Medulla oblongata (tissue), 1 donor: ENCODE measurements at regions not wholly inside any gene's neighbourhood (a gene's known extent, or its start where the extent isn't known, plus 50 kb on each side); places are given as distances from the start of the nearest gene placed in this dataset.

Experiments used
- DNase-seq: peaks from one replicate; pipeline ENCODE4 v3.0.0-alpha.2; 2015; ENCODE audit errors: extremely low spot score

DNA sequence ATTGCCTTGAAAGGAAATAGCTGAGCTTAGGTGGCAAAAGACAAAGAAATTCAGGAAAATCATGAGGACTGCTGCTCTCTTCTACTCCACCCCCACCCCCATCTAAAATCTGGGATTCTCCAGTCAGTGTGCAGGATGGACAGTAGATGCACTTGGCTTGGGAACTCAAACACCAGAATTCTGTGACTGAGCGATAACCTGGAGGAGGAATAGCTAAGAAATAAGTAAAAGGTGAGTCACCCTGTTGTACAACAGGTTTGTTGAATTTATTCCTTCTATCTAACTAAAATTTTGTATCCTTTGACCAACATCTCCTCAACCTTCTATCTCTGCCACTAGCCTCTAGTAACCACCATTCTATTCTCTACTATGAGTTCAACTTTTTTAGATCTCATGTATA, 1029.9 kb upstream of the ACVR2A start:
- no peak for DNase-seq

DNA sequence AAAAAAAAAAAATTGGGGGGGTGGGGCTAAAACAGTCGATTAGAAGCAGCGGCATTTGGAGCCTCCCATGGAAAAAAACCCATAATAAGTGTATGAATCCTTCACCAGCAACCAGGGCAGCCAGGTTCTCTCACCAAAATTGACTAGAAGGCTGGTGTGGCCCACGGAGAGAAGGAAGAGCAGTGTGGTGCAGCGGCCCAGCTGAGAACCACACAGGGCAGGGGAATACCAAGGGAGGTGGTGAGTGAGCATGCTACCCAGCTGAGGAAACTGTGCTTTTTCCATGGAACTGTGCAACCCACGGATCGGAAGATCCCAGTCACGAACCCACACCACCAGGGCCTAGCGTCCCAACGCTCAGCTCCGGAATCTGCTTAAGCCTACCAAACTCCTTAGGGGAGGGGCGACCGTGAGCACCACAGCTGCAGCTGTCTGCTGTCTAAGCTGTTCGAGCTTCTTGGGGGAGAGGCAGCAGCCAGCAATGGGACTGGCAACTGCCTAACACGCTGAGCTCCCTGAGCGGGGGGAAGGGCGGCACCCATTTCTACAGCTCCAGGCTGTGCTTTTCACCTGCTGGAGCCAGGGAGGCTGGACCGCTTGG, 1037.2 kb upstream of the ACVR2A start:
- no peak for DNase-seq

DNA sequence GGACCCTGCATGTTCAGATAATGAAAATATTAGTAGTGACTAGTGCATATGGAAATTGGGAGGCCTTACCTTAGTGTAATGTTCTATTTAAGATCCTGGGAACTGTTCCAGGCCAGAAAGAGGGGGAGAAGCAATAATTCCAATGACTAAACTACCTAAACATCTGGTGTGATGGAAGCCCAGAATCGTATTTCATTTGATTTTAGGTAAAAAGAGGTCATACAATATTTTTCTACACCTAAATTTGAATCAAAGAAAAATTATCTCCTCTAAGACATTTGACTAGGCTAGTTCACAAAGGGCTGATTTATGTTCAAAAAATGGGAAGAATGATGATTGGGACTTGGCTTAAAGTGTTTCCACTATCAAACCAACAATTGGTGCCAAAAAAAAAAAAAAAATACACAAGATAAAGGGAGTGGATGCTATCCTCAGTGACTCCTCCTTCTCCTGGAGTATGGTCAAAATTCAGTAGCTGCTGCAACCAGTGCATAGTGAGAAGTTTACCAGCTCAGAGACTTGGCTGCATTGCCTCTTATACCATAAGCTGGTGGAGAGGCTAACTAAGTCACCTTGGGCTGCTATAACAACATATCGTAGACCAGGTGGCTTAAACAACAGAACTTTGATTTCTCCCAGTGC, 1038.3 kb upstream of the ACVR2A start:
- no peak for DNase-seq

DNA sequence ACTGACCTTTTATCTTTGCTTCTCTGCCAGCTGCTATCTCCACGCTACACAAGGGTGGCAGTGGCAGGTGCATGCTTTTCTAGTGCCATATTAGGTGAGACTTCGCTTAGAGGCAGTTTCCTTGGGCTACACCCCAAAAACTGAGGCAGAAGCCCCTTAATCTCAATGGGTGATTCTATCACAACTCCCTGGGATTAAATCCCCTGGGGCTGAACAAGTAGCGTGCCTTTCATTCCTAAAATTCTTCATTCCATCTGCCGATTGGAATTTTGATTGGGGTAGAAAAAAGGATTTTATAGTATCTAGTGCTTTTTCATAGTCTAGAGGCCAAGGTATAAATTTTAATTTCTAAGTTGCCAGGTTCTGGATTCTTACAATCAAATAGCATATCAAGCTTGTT, 1040.5 kb upstream of the ACVR2A start:
- DNase-seq, result no peak

DNA sequence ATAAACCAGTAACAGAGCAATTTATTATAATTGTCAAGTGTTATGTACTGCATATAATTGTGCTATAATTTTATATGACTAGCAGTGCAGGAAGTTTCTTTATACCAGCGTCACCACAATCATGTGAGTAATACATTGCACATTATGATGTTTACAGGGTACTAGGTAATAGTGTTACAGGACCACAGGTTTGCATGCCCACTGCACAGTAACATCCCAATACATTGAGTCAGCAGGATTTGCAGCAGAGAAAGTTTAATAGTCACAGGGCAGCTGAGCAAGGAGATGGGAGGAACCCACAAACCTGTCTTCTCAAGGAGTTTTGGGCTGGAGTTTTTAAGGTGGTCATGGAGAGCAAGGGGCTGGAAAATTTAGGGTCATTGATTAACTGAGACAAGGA, 1042.9 kb upstream of the ACVR2A start:
- DNase-seq, result no peak

DNA sequence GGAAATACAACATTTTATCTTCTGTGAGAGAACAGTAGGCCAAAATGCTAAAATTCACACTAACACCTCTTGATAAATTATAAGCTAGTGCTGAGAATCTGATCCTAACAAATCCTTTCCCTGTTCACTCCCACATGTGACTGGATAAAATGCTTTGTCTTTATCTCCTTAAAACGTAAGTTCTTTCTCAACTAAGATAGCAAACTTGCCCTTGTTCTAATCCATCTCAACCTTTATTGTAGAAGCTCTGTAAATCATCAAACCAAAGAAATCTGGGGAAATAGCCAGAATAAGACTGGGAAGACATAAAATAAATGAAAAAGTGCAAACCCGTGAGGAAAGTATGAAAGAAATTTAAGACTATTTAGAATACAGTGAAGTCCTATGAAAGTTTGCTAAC, 1058.4 kb upstream of the ACVR2A start:
- DNase-seq, result no peak

DNA sequence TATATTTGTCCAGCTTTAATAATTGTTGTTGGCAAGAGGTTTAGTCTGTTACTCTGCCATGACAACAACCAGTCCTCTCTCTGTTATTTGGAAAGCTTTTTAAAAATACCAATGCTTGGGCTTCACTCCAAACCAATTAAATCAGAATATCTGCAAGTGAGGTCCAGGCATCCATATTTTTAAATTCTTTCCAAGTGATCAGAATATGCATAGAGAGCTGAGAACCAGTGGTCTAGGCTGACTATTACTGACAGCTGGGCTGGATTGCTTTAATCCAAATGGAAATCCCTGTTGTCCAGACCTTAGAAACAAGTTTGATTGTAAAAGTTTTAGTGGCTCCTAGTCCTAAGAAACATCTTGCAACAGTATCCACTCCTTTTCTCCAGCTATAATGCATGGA, 1059.7 kb upstream of the ACVR2A start:
- DNase-seq, result no peak

DNA sequence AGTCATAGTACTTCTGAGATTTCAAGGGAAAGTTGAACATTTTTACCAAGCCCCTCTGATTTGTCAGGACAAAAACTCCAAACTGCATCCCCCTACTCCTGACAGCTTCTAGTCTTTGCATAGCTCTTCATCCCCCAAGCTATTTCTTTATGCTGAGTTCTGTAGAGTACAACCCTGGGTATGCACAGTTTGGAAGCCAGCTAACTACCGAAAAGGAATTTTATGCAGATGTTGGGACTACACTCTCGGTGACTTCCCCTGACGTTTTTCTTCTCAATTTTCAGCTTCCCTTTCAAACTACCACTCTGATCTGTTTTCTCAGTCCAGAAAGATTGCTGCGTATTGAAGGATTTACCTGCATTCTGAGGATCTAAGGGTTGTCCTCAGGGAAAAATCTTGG, 1060.2 kb upstream of the ACVR2A start:
- DNase-seq, result no peak

DNA sequence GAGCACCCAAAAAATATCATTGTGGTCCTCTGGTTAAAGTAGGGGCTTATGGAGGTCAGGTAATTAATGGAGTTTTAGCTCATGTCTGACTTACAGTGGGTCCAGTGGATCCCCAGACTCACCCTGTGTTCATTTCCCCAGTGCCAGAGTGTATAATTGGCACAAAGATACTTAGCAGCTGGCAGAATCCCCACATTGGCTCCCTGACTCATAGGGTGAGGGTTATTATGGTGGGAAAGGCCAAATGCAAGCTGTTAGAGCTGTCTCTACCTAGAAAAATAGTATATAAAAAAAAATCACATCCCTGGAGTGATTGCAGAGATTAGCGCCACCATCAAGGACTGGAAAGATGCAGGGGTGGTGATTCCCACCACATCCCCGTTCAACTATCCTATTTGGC, 1067.6 kb upstream of the ACVR2A start:
- no peak for DNase-seq

DNA sequence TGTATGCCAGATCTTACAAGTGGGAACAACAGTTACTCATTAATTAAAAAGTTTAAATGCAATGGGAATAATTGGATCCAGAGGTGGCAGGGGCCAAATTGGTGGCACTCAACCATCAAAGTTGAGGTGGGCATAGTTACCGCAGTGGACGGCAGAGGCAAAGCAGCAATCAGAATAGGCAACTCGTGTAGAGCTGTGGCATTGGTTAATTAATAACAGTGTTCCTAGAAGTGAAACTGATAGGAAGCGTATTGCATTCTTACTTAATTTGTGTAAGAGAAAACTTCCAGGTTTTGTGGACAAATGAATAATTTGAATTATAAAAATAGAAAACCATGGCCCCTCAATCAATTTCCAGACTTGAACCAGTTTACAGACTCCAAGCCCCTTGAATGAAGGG, 1068.2 kb upstream of the ACVR2A start:
- DNase-seq, result no peak

DNA sequence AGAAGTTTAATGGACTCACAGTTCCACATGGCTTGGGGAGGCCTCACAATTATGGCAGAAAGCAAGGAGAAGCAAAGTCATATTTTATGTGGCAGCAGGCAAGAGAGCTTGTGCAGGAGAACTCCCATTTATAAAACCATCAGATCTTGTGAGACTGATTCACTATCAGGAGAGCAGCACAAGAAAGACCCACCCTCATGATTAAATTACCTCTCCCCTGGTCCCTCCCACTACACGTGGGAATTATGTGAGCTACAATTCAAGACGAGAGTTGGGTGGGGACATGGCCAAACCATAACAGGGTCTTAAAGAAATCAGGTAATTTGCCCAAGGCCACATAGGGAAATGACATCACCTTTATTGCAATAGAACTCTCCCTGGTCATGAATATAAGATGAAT, 1073.3 kb upstream of the ACVR2A start:
- DNase-seq, result no peak

DNA sequence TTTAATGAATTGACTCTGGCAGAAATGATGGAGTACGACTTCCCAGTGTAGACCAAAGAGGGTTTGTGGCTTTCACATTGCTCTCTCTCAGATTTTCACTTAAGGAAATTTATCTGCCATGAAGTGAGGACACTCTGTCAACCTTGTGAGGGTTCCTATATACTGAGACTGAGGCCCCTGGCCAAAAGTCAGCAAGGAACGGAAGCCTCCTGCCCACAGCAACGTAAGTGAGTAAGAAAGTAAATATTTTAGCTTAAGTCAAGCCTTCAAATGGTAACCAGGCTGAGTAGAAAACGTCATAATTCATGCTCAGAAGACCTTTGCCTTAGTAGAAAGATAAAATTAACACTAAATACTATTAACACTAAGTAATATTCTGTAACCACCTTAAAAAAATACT, 1080.5 kb upstream of the ACVR2A start:
- no peak for DNase-seq

DNA sequence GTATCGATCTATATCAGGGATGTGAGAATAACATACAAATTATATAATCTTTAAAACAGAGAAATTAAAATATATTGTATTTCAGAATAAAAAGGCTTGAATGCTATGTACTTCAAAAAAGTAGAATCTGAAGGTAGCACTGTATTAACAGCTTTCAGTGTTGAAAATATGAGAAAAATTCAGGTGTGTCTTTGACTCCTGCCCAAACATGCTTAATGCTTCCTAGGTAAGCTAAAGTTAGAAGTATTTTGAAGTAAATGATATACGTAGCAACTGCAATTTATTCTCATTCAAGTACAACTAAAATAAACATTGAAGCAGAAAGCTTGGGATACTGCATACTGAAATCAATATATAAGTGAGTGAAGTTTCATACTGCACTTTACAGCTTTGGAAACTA, 1082.0 kb upstream of the ACVR2A start:
- no peak for DNase-seq

DNA sequence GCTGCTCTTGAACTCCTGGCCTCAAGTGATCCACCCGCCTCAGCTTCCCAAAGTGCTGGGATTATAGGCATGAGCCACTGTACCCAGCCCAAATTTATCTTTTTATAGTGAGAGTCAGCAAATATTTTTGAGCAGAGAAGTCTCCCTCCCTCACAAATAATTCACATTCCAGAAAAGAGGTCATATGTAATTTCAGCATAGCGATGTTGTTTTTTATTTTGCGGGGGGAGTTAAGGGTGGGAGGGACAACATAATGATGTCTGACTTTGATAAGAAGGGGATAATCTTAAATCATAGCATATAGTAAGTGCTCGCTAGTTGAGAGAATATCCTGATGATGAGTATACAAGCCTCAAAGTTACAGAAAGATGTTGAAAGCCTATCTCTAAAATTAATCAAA, 1090.2 kb upstream of the ACVR2A start:
- no peak for DNase-seq

DNA sequence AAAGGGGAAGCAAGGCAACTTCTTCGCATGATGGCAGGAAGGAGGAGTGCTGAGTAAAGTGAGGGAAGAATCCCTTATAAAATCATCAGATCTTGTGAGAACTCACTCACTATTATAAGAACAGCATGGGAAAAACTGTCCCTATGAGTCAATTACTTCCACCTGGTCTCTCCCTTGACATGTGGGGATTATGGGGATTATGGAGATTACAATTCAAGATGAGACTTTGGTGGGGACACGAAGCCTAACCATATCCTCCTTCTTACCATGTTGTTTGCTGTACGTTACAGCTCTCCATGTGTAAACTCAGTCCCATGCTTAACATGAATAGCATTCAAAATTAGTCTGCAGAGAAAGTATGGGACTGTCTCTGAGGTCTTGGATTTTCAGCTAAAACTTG, 1096.8 kb upstream of the ACVR2A start:
- DNase-seq, result no peak

DNA sequence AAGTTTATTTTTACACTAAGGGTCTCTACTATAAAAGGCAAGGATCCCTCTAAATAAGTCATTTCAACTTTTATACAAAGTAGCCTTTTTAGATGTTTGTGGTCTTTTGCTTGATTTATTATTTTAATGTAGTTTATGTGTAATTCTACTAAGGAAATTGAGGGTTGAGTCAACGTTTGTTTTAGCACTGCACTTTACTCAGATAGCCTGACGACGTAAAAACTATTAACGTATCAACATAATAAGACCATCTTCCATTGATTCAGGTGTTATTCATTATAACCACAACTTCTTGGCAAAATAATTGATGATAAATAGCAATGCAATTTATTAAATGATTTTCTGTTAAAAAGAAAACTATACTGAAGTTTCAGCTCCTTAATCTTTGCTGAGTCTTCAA, 1103.6 kb upstream of the ACVR2A start:
- no peak for DNase-seq

DNA sequence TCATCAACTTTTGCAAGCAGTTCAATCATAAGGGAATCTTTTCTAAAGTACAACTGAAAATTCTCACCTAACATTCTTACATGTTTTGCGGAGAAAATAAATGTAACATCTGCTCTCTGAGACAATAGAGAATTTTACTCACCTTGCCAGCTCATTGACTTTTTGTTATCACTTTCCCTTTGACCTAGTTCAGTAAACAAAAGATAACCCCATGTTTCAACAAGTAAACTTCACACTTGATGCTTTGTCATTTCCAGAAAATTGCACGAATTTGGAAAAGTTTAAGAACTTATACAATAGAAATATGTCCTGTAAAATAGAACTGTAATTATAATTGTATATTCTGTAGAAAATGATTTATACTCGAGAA, 1110.0 kb upstream of the ACVR2A start:
- no peak for DNase-seq

DNA sequence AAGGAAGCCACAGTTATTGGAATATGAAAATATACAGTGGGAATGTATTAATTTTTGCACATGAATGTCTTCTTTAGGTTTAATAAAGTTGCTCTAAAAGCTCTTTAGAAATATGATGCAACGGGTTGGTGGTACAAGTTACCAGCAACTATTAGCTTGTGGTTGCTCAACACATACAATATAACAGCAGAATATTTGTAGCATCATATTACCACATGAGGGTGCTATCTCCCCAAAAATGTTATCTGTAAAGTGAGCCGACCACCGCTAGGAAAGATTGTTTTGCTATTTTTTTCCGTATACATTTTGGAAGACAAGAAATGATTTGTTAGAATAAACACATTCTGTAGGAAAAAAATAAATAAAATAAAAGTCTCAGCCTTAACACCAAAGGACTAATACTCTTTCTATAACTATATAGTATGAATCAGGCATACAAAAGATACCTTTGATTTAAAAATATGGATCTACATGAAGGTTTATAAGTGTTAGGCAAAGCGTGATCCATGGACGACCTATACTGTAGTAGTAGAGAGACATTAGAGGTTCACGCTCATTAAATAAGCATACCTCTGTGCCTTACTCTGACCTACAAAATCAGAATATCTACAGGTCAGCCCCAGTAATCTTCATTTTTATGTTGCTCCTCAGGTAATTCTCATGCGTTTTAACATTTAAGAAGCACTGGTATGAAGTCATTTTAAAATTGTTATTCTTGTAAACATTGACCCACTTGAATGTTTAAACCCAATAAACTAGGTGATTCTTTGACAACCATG, 1110.6 kb upstream of the ACVR2A start:
- DNase-seq, result peak; percentile 53

DNA sequence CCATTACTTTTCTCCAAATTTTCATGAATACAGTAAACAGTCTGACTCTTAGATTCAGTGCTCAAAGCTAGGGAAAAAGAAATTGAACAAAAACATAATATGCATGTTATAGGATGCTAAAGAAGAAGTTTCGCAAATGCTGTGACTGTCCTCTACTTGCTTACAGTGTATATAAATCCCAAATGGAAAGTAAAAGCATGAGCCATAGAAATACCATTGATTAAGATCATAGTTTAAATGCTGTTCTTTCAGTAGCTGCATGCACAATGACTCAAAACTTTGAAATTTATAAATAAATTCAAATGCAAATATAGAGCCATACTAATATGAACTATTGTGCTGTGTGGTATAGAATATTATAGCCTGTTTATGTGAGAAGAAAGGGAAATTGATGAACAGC, 1113.9 kb upstream of the ACVR2A start:
- no peak for DNase-seq

DNA sequence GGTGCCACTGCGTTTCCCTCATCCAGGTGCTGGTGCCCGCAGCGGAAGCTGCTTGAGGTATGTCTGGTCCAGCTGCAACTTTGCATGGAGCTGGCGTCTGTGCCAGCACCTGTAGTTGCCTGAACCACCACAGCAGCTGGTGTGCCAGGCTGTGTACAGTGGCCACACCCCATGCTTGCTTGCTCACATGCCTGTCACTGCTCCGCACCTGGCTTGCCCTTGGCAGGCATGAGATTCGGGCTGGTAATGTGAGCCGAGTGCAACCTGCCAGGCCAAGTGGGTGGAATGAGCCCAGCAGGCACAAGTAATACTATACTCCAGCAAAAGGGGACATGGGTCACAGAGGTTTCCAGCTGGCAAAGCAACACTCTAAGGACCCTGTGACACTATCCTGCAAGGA, 1123.3 kb upstream of the ACVR2A start:
- DNase-seq, result no peak

DNA sequence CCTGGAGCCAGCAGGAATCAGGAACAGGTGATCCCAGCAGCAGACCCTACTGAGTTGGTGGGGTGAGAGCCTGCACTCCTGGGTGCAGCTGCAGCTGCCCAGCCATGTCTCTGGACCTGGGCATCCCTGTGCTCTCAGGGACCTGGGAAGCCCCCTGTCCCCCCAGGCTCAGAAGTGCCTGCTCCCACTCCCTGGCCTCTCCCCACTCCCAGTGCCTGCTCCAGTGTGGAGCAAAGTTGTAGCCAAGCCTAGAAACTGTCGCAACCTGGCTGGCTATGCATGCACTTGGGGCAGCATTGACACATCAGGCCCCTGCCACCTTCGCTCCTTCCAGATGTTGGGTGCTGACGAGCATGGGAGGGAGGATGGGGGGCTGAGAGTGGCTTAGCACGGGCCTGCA, 1124.7 kb upstream of the ACVR2A start:
- no peak for DNase-seq

DNA sequence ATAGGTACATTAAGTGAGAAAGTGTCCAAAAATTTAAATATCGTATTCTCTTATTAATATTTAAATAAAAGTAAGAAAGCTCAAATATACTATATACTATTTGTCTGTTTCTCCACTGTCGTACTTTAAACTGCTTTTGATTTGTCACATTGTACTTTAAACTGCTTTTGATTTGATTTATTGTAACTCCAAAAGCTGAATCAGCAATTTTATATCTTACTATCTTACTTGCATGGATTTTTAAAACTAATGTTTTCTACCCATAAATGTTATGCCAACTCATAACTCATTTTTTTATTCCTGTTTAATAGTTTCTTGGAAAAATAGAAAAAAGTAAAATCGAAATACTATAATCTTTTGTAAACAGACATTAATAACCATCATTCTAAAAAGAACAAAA, 1128.2 kb upstream of the ACVR2A start:
- DNase-seq, result no peak

DNA sequence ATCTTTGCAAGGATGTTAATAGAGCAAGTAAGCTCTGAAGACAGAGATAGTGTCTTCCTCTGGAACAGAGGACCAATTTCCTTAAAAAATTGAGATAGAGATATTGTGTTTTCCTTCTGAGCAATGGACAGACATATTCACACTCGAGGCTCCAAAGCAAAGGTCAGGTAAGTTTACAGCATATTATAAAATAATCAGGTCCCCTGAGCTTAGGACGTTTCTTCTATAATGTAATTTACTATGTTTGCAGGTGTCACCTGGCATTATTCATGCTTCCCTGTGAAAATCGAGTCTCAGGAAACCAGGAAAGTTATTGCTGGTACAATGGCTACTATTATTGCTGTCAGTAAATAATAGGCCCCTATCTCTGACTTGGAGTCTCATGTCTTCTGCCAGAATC, 1135.8 kb upstream of the ACVR2A start:
- DNase-seq, result no peak

DNA sequence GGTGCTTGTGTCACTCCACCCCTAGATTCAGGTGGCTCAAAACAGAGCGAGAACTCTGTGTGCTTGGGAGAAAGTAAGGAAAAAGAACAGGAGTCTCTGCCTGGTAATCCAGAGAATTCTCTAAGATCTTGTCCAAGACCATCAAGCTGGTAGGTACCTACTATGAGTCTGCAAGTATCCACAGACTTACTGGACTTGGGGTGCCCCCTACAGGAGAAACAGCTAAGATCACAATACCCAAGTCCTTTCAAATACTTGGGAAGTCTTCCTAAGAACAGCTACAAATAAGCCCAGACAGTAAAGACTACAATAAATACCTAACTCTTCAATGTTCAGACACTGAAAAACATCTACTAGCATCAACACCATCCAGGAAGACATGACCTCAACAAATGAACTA, 1143.6 kb upstream of the ACVR2A start:
- DNase-seq, result no peak
